GM18499 (cell line): ENCODE measurements at regions not wholly inside any gene's neighbourhood (a gene's known extent, or its start where the extent isn't known, plus 50 kb on each side); places are given as distances from the start of the nearest gene placed in this dataset.

Experiments
- ATAC-seq: cut with Tn5 transposase; IDR thresholded peaks from one replicate; pipeline ENCODE4 v1.9.1; 2021; ENCODE audit warnings: moderate number of reproducible peaks; ENCODE audit not compliant: insufficient read depth, unreplicated experiment

- no peak for ATAC-seq
Measured at GRCh38 chr12:115661112-115661511, 616.4 kb downstream of the MED13L start.

- no peak for ATAC-seq
Measured at GRCh38 chr12:115660211-115660805, 617.2 kb downstream of the MED13L start.

GRCh38 chr12:115659422-115659821 lies 618.1 kb downstream of the MED13L start:
- no peak for ATAC-seq

- ATAC-seq = no peak
Measured at GRCh38 chr12:115657081-115658013, 620.1 kb downstream of the MED13L start.

- no peak for ATAC-seq
Measured at GRCh38 chr12:115650026-115650425, 627.5 kb downstream of the MED13L start.

GRCh38 chr12:115648463-115648862 lies 629.0 kb downstream of the MED13L start:
- ATAC-seq = no peak

- ATAC-seq = no peak
Measured at GRCh38 chr12:115646210-115646609, 631.3 kb downstream of the MED13L start.

- ATAC-seq = no peak
Measured at GRCh38 chr12:115640929-115641328, 636.6 kb downstream of the MED13L start.

GRCh38 chr12:115639648-115640012 lies 637.9 kb downstream of the MED13L start:
- no peak for ATAC-seq

GRCh38 chr12:115638733-115639647 lies 638.5 kb downstream of the MED13L start:
- ATAC-seq = no peak

GRCh38 chr12:115636546-115636945 lies 640.9 kb downstream of the MED13L start:
- no peak for ATAC-seq

GRCh38 chr12:115632308-115632707 lies 645.2 kb downstream of the MED13L start:
- ATAC-seq = no peak

GRCh38 chr12:115630136-115630535 lies 647.4 kb downstream of the MED13L start:
- no peak for ATAC-seq

- no peak for ATAC-seq
Measured at GRCh38 chr12:115626210-115626609, 651.3 kb downstream of the MED13L start.

GRCh38 chr12:115623764-115624334 lies 653.6 kb downstream of the MED13L start:
- no peak for ATAC-seq

- no peak for ATAC-seq
Measured at GRCh38 chr12:115623275-115623674, 654.2 kb downstream of the MED13L start.

- no peak for ATAC-seq
Measured at GRCh38 chr12:115620816-115621215, 656.7 kb downstream of the MED13L start.

GRCh38 chr12:115619889-115620288 lies 657.6 kb downstream of the MED13L start:
- ATAC-seq = no peak

GRCh38 chr12:115619061-115619460 lies 658.4 kb downstream of the MED13L start:
- ATAC-seq = no peak

- ATAC-seq = no peak
Measured at GRCh38 chr12:115618105-115618504, 659.4 kb downstream of the MED13L start.
